GM12872 (cell line): ENCODE measurements at regions not wholly inside any gene's neighbourhood (a gene's known extent, or its start where the extent isn't known, plus 50 kb on each side); places are given as distances from the start of the nearest gene placed in this dataset.

Experiments used
- TF ChIP-seq, protein P1 (sequence below): IDR thresholded peaks from 3 replicates; pipeline ENCODE4 v1.5.1; 2011; ENCODE audit warnings: low read depth, mild to moderate bottlenecking, low read length, moderate library complexity; ENCODE audit not compliant: insufficient read depth

DNA sequence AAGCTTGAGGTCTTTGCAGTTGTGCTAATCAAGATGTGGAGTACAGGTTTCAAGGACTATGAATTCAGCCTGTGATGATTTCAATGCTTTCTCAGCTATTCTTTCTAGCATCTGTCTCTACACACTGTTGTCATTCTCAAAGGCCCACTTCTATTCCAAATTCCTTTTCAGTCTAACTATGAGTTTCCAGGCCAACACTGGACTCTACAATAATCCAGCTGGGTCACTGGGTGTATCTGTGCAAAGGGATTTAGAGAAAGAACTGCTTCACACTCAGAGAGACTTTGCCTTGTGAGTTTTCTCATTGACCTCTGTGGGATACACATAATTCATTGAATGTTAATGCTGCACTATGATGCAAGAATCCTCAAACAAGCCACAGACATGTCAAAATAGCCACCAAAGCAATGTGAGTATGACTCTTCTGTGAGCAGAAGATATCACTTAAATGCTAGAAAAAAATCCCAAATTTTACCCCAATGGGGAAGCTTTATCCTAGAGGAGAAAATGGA, 171.8 kb upstream of the CLNK start:
- TF ChIP-seq, protein P1, sequence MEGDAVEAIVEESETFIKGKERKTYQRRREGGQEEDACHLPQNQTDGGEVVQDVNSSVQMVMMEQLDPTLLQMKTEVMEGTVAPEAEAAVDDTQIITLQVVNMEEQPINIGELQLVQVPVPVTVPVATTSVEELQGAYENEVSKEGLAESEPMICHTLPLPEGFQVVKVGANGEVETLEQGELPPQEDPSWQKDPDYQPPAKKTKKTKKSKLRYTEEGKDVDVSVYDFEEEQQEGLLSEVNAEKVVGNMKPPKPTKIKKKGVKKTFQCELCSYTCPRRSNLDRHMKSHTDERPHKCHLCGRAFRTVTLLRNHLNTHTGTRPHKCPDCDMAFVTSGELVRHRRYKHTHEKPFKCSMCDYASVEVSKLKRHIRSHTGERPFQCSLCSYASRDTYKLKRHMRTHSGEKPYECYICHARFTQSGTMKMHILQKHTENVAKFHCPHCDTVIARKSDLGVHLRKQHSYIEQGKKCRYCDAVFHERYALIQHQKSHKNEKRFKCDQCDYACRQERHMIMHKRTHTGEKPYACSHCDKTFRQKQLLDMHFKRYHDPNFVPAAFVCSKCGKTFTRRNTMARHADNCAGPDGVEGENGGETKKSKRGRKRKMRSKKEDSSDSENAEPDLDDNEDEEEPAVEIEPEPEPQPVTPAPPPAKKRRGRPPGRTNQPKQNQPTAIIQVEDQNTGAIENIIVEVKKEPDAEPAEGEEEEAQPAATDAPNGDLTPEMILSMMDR = no peak

DNA sequence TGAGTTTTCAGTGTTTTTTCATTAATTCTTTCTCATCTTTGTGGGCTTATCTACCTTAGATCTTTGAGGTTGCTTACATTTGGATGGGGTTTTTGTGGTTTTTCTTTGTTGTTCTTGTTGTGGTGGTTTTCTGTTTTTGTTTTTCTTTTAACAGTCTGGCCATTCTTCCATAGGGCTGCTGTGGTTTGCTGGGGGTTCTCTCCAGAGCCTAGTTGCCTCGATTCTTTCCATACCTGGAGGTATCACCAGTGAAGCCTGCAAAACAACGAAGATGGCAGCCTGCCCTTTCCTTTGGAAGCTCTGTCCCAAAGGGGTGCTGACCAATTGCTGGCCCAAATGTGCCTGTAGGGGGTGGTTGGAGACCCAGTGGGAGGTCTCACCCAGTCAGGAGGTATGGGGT, 168.6 kb upstream of the CLNK start:
- TF ChIP-seq, protein P1 = no peak

DNA sequence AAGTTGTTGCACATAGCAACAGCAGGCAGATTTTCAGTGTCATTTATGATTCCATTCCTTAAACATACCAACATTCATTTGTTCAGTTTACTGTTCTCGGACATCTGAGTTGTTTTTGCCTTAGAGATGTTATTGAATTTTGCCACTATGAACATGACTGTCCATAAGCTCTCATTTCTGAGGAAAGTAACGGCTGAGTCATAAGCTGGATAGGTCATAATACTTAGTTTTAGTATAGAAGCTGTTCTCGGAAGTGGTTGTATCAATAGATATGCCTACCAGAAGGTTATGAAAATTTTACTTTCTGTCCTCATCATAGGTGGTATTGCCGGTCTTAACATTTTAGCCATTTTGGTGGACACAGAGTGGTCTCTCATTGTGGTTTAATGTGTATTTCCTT, 157.1 kb upstream of the CLNK start:
- TF ChIP-seq, protein P1 = no peak

DNA sequence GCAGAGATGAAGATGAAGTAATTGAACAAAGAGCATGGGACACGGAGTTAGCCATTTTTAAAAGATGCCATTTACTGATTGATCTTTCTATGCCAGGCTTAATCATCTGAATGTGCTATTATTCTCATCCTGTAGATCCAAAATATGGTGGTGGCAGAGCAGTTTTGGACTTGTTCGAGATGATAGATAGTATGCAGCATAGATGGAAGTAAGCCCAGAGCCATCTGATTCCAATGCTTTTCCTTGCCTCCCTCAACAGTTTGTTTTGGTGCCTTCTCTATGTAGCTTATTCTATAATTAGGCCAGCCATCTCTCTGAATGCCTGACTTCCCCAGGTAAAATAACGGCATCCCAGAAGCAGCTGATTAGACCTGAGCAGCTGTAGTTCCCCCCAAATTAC, 152.6 kb upstream of the CLNK start:
- TF ChIP-seq, protein P1 = no peak

DNA sequence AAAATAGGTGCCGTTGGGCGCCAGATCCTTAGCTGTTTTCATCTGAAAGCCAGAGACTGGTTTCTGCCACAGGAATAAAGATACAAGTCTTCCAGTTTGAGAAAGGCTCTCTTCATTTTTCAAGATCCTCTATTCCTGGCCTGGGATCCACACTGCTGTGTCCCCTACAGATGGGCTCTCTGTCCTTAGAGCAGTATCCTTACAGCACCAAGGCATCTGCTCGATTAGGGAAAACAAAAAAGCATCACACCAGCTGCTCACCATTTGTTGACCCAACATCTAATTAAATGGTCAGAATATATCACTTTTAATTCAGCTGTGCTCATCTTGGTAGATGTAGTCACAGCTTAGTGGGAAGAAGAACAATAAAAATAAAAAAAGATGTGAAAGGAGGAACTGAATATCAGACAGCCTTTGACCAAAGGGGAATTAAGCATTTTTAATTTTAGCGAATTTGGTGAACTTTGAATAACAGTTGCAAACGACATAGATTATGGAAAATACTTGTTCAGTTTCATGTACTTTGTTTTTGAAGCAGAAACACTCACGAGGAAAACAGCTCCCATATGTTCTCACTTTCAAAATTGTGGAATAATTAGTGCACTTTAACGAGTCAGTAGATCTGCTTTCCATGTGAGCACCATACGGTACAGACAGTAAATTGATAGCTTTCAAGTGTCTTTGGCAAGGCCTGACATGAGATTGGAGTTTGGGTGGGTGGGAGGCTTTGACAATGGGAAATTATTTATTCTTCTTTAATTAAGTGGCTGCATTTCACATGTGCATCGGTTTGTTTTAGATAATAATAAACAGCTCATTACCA, 148.4 kb upstream of the CLNK start:
- TF ChIP-seq, protein P1 = no peak

DNA sequence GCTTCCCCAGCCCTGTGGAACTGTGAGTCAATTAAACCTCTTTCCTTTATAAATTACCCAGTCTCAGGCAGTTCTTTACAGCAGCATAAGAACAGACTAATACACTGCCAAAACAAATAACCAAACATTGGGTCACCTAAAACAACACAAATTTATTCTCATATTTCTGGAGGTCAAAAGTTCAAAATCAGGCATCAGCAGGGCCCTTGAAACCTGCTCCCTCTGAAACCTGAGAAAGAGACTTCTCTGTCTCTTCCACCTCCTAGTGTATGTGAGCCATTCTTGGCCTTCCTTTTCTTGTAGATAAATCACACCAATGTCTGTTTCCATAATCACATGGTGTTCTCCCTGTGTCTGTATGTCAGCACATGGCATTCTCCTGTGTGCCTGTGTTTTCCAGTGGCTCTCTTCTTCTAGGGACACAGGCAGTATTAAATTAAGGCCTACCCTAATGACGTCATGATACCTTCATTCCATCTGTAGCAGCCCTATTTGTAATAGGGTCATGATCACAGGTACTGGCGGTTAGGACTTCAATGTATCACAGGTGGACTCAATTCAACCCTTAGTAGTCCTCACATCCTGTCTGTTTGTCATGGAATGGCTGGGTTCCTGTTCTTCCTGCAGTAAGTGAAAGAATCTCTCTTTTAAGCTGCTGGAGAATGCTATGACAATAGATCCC, 147.3 kb upstream of the CLNK start:
- TF ChIP-seq, protein P1 = no peak

DNA sequence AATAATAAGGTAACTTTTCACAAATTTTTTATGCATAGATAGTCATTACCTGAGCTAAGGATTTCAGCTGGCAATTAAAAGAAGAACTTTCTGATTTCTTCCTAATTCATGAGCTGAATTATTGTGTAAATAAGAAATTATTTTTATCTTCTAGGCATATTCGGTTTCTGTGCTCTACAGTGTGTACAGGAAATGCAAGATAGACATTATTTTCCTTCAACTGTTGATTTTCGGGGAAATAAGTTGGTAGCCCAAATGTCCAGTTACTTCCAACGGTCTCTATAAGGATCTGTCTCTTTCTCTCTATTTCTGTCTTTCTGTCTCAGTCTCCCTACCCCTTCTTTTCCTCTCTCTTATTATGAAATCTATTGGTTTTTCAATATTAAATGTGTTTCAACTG, 137.3 kb upstream of the CLNK start:
- TF ChIP-seq, protein P1 = no peak
